ENCODE measurements at regions not wholly inside any gene's neighbourhood (a gene's known extent, or its start where the extent isn't known, plus 50 kb on each side); places are given as distances from the start of the nearest gene placed in this dataset.

GRCh38 chr11:116122697-116123472 is 618.7 kb upstream of the CADM1 start:
- Histone ChIP-seq H3K4me1 (ENCODE audit: control insufficient read depth in 1 of 2, insufficient read depth in 2 of 2, low read length in 2 of 2) (no peaks in the 10 kb centered on the region), H3K27me3 (ENCODE audit: control insufficient read depth in 2 of 2, insufficient read depth in 2 of 2, low read length in 2 of 2) (no peaks in the 10 kb centered on the region), H2AFZ (ENCODE audit: insufficient read depth, low read depth, low read length, poor library complexity, severe bottlenecking) (no peak overlapping the region), H3K4me2 (replicated peaks; ENCODE audit: extremely low read depth, low read length, poor library complexity, severe bottlenecking) (no peak overlapping the region), H3K36me3 (replicated peaks in 1 of 2; ENCODE audit: control insufficient read depth in 1 of 2, insufficient read depth in 2 of 2, low read length in 2 of 2) (no peaks in the 10 kb centered on the region), H4K20me1 (ENCODE audit: insufficient read depth, low read length) (no peaks in the 10 kb centered on the region), H3K27ac (ENCODE audit: low read depth in 1 of 2, low read length in 2 of 2) (no peak overlapping the region), H3K4me3 (replicated peaks in 1 of 3; ENCODE audit: low read depth in 2 of 3, low read length in 3 of 3) (no peak overlapping the region), H3K9ac (ENCODE audit: insufficient read depth, low read length, poor library complexity, severe bottlenecking) (no peak overlapping the region), H3K79me2 (ENCODE audit: insufficient read depth, low read length) (no peaks in the 10 kb centered on the region), H3K9me3 (replicated peaks in 1 of 2; ENCODE audit: control insufficient read depth in 1 of 2, insufficient read depth in 1 of 2, low read length in 2 of 2) (no peaks in the 10 kb centered on the region)
- no peak for TF ChIP-seq CTCF (IDR thresholded peaks at IDR 0.05)
- no peak for DNase-seq
- H3K27me3 Mint-ChIP-seq (ENCODE audit: low read depth in 3 of 3): peaks cover 0 to 3% (median 1%) of the 10 kb centered on the region in 3 donors
- H3K9me3 Mint-ChIP-seq: peaks cover 0 to 5% (median 0%) of the 10 kb centered on the region in 7 donors
- H3K4me3 Mint-ChIP-seq: no peak overlapping the region
- no peak overlapping the region for H3K27ac Mint-ChIP-seq
- 91% methylated on average over 7 of the region's 8 CpGs for WGBS (ENCODE audit: insufficient coverage)
- no peaks in the 10 kb centered on the region for H3K4me1 Mint-ChIP-seq
- intact Hi-C loops (cut with micrococcal nuclease): no loop called here
- no peaks in the 10 kb centered on the region for H3K36me3 Mint-ChIP-seq

GRCh38 chr11:116119158-116119557 is 614.9 kb upstream of the CADM1 start:
- Histone ChIP-seq H3K79me2 (ENCODE audit: insufficient read depth, low read length) (no peaks in the 10 kb centered on the region), H3K4me3 (replicated peaks in 1 of 3; ENCODE audit: low read depth in 2 of 3, low read length in 3 of 3) (no peak overlapping the region), H3K9ac (ENCODE audit: insufficient read depth, low read length, poor library complexity, severe bottlenecking) (no peak overlapping the region), H3K4me1 (ENCODE audit: control insufficient read depth in 1 of 2, insufficient read depth in 2 of 2, low read length in 2 of 2) (no peaks in the 10 kb centered on the region), H3K4me2 (replicated peaks; ENCODE audit: extremely low read depth, low read length, poor library complexity, severe bottlenecking) (no peak overlapping the region), H3K36me3 (replicated peaks in 1 of 2; ENCODE audit: control insufficient read depth in 1 of 2, insufficient read depth in 2 of 2, low read length in 2 of 2) (no peaks in the 10 kb centered on the region), H3K27me3 (ENCODE audit: control insufficient read depth in 2 of 2, insufficient read depth in 2 of 2, low read length in 2 of 2) (no peaks in the 10 kb centered on the region), H4K20me1 (ENCODE audit: insufficient read depth, low read length) (no peaks in the 10 kb centered on the region), H3K27ac (ENCODE audit: low read depth in 1 of 2, low read length in 2 of 2) (no peak overlapping the region), H3K9me3 (replicated peaks in 1 of 2; ENCODE audit: control insufficient read depth in 1 of 2, insufficient read depth in 1 of 2, low read length in 2 of 2) (peaks cover 0 to 2% of the 10 kb centered on the region in 2 donors), H2AFZ (ENCODE audit: insufficient read depth, low read depth, low read length, poor library complexity, severe bottlenecking) (no peak overlapping the region)
- Mint-ChIP-seq H3K36me3 (no peaks in the 10 kb centered on the region), H3K27ac (no peak overlapping the region), H3K4me1 (no peaks in the 10 kb centered on the region), H3K4me3 (no peak overlapping the region), H3K9me3 (peaks cover 1 to 11% (median 4%) of the 10 kb centered on the region in 7 donors), H3K27me3 (ENCODE audit: low read depth in 3 of 3) (peaks cover 1 to 5% (median 4%) of the 10 kb centered on the region in 3 donors)
- DNase-seq: no peak
- WGBS (ENCODE audit: insufficient coverage): 90% methylated on average over 7 of the region's 11 CpGs
- no peak for TF ChIP-seq CTCF (IDR thresholded peaks at IDR 0.05)
- intact Hi-C loops (cut with micrococcal nuclease): no loop called here

All from CD14-positive monocyte (primary cell).